ENCODE measurements at regions not wholly inside any gene's neighbourhood (a gene's known extent, or its start where the extent isn't known, plus 50 kb on each side); places are given as distances from the start of the nearest gene placed in this dataset.

DNA sequence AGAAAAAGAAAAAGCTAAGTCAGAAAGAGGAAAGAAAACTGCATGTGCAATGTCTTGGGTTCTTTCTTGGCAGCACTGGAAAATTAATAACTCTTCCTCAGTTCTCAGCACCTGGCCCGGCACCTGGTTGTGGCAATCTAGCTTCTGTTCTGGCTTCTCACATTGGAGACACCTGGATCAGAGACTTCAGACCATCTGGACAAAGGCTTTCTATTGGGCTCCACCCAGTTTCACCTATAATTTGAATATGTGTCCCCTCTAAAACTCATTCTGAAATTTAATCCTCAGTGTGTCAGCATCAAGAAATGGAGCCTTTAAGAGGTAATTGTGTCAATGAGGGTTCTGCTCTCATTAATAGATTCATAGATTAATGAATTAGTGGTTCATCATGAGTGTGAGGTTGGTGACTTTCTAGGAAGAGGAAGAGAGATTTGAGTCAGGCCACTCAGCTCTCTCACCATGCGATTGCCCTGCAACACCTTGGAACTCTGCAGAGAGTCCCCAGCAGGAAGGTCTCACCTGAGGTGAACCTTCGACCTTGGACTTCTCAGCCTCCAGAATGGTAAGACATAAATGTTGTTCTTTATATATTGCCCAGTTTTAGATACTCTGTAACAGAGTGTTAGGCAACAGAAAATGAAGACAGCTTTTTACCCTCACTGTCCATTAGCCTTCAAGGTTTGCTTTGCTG lies 679.9 kb downstream of the NTRK3 start:
- Histone ChIP-seq H3K27me3 (replicated peaks; ENCODE audit: insufficient read depth) (no peaks in the 10 kb centered on the region), H3K4me3 (no peak overlapping the region), H3K27ac (no peak overlapping the region), H3K4me1 (replicated peaks) (no peaks in the 10 kb centered on the region), H3K9me3 (no peaks in the 10 kb centered on the region), H3K36me3 (no peaks in the 10 kb centered on the region)
- TF ChIP-seq POLR2AphosphoS5 (IDR thresholded peaks at IDR 0.05) (no peak), POLR2A (IDR thresholded peaks at IDR 0.05) (no peak)
- TF ChIP-seq, protein P1, sequence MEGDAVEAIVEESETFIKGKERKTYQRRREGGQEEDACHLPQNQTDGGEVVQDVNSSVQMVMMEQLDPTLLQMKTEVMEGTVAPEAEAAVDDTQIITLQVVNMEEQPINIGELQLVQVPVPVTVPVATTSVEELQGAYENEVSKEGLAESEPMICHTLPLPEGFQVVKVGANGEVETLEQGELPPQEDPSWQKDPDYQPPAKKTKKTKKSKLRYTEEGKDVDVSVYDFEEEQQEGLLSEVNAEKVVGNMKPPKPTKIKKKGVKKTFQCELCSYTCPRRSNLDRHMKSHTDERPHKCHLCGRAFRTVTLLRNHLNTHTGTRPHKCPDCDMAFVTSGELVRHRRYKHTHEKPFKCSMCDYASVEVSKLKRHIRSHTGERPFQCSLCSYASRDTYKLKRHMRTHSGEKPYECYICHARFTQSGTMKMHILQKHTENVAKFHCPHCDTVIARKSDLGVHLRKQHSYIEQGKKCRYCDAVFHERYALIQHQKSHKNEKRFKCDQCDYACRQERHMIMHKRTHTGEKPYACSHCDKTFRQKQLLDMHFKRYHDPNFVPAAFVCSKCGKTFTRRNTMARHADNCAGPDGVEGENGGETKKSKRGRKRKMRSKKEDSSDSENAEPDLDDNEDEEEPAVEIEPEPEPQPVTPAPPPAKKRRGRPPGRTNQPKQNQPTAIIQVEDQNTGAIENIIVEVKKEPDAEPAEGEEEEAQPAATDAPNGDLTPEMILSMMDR (IDR thresholded peaks at IDR 0.05) = no peak
- DNase-seq (ENCODE audit: low spot score) = no peak
- 74% methylated on average over 3 of the region's 3 CpGs for WGBS
- intact Hi-C loops (cut with DNase I) = no loop called here

DNA sequence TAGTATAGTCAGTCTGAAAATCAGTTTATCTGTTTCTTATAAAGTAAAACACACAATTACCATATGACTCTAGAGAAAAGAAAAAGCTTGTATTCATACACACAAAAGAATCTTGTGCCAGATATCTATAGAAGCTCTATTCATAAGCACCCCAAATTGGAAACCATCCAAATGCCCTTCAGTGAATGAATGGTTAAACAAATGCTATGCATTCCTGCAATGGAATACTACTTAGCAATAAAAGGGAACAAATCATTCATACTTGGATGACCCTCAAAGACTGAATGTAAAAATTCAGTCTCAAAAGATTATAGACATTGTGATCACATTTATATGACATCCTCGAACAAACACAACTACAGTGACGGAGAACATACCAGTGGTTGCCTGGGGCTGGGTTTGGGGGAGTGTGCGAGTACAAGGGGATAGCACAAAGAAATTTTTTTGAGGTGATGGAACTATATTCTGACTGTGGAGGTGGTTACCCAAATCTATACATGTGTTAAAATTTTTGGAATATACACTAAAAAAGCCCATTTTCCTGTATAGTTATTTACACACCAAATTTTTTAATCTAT lies 680.6 kb downstream of the NTRK3 start:
- Histone ChIP-seq H3K9me3 (no peaks in the 10 kb centered on the region), H3K27ac (no peak overlapping the region), H3K36me3 (no peaks in the 10 kb centered on the region), H3K4me3 (no peak overlapping the region), H3K27me3 (replicated peaks; ENCODE audit: insufficient read depth) (no peaks in the 10 kb centered on the region), H3K4me1 (replicated peaks) (no peaks in the 10 kb centered on the region)
- WGBS = 53% methylated on average over 3 of the region's 3 CpGs
- DNase-seq (ENCODE audit: low spot score) = no peak
- intact Hi-C loops (cut with DNase I) = no loop called here
- TF ChIP-seq, protein P1 (IDR thresholded peaks at IDR 0.05) = no peak
- TF ChIP-seq POLR2A (IDR thresholded peaks at IDR 0.05) (no peak), POLR2AphosphoS5 (IDR thresholded peaks at IDR 0.05) (no peak)

DNA sequence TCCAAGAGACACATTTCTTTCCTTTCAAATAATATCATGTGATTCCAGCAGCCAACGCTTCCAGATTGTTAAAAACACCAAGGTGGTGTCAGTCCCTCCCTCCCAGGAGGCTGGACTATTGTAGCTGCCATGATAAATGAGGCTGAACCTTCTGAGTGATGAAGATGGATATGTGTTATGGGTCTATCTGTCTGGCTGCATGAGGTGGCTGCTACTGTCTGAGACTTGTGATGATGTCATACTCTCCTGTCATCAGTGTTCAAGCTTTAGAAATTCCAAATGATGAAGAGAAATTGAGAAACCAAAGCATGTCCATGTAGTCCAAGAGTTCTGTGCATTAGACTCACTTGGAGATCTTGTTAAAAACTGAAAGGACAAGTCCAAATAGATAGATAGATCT lies 683.0 kb downstream of the NTRK3 start:
- TF ChIP-seq, protein P1 (IDR thresholded peaks at IDR 0.05) = no peak
- Histone ChIP-seq H3K9me3 (no peaks in the 10 kb centered on the region), H3K27me3 (replicated peaks; ENCODE audit: insufficient read depth) (no peaks in the 10 kb centered on the region), H3K4me1 (replicated peaks) (no peaks in the 10 kb centered on the region), H3K27ac (no peak overlapping the region), H3K36me3 (no peaks in the 10 kb centered on the region), H3K4me3 (no peak overlapping the region)
- WGBS = 73% methylated on average over 1 of the region's 1 CpG
- intact Hi-C loops (cut with DNase I) = no loop called here
- DNase-seq (ENCODE audit: low spot score) = no peak

DNA sequence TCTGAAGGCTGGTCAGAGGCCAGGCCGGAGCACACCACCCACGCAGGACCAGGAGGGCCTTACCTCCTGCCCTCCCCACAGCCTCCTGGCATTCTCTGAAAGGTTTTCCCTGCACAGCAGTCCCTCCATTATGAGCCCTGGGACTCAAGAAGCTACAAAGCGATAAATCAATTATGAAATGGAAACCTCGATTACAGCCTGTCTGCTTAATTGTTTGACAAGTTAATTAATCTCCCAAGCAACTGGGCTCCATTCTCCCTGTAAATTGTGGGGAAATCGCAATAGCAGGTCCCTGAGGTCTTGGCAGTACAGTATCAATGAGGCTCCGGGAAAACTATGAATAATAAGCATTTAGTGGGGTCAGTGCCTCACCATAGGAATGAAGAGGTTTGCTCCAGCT lies 683.5 kb downstream of the NTRK3 start:
- intact Hi-C loops (cut with DNase I) = no loop called here
- Histone ChIP-seq H3K4me3 (no peak overlapping the region), H3K4me1 (replicated peaks) (no peaks in the 10 kb centered on the region)

More for the DNA sequence above, 683.5 kb downstream of the NTRK3 start:
- WGBS = 82% methylated on average over 6 of the region's 6 CpGs
- H3K9me3 ChIP-seq = no peaks in the 10 kb centered on the region
- H3K27me3 ChIP-seq (replicated peaks; ENCODE audit: insufficient read depth) = no peaks in the 10 kb centered on the region
- no peak overlapping the region for H3K27ac ChIP-seq
- no peaks in the 10 kb centered on the region for H3K36me3 ChIP-seq
- no peak for DNase-seq (ENCODE audit: low spot score)
- TF ChIP-seq POLR2AphosphoS5 (IDR thresholded peaks at IDR 0.05) = no peak
- TF ChIP-seq, protein P1 (IDR thresholded peaks at IDR 0.05) = no peak
- TF ChIP-seq POLR2A (IDR thresholded peaks at IDR 0.05) = no peak

Data from prostate gland (tissue), 2 donors.